ENCODE measurements at regions not wholly inside any gene's neighbourhood (a gene's known extent, or its start where the extent isn't known, plus 50 kb on each side); places are given as distances from the start of the nearest gene placed in this dataset.

- no peak for DNase-seq
These were observed 586.9 kb upstream of the NR3C2 start for GRCh38 chr4:149029056-149029651.

GRCh38 chr4:149026696-149027095 is 584.5 kb upstream of the NR3C2 start:
- DNase-seq: no peak

DNA sequence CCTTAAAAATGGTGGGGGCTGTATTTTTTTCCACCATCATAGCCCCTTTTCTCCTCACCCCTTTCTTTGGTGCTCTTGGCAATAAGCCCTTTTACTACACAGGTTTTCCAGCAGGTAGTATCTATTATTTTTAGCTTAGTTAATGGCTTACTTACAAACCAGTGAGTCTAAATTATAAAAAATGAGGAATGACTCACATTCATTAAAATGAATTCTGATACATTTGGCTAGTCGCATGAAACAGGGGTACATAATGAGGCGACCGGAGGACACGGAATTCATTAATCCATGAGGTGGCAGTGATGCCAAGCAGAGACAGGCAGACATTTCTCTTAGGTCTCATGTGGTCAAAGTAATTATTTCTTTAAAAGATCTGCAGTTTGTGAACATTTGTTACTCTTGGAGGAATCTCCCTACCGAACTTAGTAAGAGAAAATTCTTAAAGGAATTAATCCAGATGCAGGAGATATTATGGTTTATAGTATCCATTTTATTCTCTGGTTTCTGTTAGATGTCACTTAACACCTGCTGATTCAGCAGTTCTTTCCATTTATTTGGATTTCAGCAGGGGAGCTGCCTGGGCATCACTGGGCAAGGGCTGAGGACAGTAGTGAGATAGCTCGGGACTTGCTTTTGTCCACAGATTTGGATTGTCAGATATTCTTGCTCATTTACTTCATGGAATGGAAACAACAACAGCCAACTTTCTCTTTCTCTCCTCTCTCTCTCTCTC is 575.0 kb upstream of the NR3C2 start:
- no peak for DNase-seq

GRCh38 chr4:149009223-149009622 is 567.0 kb upstream of the NR3C2 start:
- no peak for DNase-seq

DNA sequence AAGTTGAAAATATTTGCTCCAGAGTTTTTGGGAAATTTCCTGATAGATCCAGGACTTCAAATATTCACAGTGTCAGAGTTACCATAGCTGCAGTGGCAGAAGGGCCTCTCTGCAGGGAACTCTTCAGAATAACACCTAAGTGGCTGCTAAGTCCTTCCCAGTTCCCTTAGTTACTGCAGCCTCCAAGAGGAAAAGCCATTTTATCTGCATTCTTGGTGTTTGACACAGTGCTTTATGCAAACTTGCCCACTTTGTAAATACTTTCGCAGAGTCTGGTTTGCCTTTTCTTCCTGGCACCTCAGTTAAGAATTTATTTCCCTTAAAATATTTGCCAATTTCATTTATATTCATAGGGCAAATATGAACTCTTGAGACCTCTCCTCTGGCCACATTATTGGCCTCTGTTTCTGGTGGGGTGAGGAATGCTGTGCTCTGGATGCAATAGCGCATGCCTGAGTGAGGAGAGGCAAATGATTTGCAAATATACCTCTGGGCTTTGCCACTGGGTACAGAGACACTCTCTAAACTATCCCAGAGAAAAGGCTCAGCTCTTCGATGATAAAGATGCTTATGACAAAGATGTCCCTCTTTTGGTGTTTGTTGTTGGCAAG is 566.3 kb upstream of the NR3C2 start:
- no peak for DNase-seq

GRCh38 chr4:149005191-149005590 is 563.0 kb upstream of the NR3C2 start:
- DNase-seq: no peak

DNA sequence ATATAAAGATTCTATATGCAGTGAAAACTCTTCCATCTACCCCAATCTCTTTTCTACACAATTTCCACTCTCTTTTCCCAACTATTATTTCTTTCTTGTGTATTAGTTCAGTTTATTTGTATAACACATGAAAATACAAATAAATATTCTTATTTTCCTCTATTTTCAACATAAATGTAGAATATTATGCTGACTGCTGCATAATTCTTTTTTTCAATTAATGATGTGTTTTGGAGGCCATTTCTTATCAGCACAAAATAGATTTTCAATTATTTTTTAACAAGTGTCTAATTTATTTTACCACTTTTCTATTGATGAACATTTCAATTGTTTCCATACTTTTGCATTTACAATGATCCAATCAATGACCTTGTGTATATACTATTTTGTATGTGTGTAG is 557.7 kb upstream of the NR3C2 start:
- no peak for DNase-seq

DNA sequence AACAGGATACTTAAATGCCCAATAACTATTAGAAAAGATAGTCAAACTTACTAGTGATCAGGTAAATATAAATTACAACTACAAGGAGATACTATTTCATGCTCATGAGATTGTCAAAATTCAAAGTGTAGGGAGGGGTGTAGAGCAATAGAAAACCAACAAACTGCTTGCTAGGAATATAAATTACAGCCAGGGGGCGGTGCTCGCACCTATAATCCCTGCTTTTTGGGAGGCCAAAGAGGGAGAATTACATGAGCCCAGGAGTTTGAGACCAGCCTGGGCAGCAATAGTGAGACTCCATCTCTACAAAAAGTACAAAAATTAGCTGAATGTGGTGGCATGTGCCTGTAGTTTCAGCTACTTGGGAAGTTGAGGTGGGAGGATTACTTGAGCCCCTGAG is 556.5 kb upstream of the NR3C2 start:
- no peak for DNase-seq

GRCh38 chr4:148986951-148987350 is 544.7 kb upstream of the NR3C2 start:
- no peak for DNase-seq

DNA sequence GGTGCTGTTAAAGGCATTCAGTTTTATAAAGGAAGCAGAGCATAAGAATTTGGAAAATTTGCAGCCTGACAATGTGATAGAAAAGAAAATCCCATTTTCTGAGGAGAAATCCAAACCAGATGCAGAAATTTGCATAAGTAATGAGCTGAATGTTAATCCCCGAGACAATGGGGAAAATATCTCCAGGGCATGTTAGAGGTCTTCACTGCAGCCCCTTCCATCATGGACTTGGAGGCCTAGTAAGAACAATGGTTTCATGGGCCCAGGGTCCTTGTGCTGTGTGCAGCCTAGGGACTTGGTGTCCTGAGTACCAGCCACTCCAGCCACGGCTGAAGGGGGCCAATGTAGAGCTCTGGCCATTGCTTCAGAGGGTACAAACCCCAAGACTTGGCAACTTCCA is 542.7 kb upstream of the NR3C2 start:
- DNase-seq: no peak

DNA sequence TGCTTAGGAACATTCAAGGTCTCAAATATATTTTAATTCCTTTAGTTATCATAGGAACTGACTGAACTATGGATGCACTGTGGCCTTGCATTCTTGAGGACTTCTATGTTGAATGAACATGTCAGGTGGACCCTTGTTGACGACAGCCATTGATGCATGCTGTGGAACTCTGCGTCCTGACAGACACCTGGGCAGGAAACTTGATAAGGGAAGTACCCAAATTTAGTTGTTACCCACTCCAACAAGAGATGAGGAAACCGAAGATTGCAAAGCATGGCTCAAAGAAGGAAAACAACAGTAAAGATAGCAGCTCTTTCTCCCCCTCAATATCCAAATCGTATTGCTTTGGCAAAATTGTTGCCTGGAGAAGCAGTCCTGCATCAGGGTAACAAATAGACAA is 540.0 kb upstream of the NR3C2 start:
- DNase-seq: no peak

DNA sequence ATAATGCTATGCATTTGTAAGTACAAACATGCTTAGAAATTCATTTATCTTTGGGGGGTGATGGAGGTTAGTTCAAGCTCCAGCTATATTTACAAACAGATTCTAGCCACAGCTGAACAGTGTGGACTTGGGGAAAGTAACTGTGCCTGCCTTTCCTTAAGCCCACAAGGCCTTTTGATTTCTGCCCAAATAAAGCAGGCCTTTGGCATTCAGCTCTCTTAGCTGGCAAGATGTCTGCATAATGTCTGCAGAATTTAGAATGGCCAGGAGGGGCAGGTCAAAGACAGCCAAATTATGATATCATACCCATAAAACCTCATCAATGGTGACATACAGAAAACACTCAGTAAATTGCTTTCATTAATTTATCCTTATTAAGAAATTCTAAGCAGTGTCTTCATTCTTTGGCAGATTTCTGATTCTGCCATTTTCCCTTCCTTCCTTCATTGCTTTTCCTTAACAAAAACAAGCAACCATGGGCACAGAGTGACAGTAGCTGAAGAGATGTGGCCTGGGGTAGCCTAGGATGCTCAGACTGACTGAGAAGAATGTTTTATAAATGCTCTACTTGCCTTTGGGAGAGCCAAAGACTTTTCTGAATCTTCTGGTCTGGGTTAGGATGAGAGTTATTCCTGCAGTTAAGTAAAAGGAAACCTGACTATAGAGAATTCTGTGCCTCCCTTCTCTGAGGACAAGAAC is 538.7 kb upstream of the NR3C2 start:
- DNase-seq: no peak

DNA sequence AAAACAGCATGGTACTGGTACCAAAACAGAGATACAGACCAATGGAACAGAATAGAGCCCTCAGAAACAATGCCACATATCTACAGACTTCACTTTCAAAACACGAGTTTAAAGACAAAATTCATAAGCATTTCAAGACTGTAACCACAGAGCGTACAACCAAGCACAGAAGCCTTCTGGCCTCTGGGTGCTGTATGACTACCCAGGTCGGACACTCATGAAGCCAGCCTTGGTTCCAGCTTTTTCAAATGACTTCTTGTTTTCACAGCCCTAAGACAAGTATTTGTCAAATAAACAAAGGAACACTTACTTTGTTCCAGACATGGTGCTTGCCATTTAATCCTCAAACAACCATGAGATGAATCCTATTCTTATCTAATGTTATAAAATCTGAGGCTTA is 536.1 kb upstream of the NR3C2 start:
- DNase-seq: no peak

DNA sequence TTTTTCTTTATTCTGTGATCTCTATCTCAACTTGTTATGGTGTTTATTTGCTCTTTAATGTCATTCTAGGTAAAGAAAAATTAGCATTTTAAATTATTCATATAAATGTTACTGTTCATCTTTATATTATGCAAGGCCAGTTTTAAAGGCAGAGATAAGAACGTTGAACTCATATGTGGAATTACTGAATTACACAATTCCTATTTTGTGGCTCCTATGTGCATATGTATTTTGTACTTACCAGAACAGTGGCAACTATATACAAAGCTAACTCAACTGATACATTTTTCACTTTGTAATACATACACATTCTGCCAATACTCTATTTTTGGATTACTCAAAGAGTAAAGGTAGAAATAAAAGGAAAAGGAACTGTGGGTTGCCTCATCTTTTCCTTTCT is 533.2 kb upstream of the NR3C2 start:
- DNase-seq: no peak

- no peak for DNase-seq
These were observed 522.9 kb upstream of the NR3C2 start for GRCh38 chr4:148965080-148965479.

GRCh38 chr4:148964456-148964855 is 522.2 kb upstream of the NR3C2 start:
- no peak for DNase-seq

DNA sequence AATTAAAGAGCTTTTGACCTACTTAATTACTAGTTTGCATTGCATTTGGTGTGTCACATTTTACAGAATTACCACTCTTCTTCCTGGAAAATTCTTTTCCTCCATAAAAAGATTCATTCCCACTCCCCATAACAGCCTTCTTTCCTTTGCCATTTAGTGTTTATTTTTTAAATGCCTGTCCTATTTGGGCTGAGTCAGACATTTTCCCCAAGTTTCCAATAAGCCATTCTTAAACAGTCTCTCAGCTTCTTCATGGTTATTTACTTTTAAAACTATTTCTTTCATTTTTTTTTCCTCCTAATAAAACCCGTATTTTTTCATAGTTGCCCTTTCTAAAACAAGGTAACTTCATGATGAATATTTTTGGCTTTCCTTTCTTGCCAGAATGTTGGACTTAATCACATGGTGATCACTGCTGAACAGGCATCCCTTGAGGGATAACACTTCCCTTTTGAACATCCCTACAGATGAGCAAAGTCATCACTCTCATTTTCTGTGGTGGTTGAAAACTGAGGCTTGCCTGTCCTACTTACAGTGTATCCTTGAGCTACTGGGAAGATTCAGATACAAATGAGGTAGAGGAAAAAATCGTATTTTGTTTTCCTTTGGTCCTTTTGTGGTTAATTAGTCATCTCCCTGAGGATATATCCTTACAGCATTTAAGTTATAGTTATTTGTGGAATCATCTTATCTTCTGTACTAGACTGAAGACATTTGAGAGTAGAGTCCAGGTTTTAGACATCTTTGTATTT is 520.5 kb upstream of the NR3C2 start:
- no peak for DNase-seq

- DNase-seq: no peak
These were observed 519.3 kb upstream of the NR3C2 start for GRCh38 chr4:148961526-148961925.

GRCh38 chr4:148958317-148958716 is 516.1 kb upstream of the NR3C2 start:
- DNase-seq: no peak

DNA sequence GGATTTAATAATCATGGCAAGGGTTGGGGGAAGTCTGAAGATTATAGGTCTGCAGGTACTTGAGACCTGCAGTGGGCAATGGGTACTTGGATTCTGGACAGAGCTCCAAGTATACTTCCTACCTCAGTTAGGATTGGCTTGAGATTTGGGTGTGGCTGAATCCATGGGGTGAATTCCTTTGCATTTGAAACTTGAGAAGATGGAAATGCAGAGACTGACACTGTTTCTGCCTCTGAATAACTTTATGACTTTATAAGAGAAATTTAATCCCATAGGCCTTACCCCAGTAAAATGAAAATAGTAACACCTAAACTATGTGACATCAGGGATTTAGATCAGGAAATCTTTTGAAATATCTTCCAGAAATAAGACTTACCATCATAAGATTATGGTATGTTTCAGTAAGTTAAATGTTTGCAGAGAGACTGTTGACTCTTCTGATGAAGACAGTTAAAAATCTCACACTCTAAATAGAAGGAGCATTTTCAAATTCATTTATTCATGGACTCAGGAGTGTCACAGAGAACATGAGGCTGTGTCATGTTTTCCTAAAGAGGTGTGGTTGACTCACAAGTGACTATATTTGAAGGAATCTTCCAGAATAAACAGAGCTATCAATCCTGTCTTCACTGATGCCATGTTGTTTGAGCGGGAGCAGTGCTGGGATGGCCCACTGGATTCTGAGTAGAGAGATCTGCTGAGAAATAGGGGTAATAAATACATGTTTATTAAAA is 513.5 kb upstream of the NR3C2 start:
- DNase-seq: no peak

- DNase-seq: no peak
These were observed 512.0 kb upstream of the NR3C2 start for GRCh38 chr4:148954011-148954749.

DNA sequence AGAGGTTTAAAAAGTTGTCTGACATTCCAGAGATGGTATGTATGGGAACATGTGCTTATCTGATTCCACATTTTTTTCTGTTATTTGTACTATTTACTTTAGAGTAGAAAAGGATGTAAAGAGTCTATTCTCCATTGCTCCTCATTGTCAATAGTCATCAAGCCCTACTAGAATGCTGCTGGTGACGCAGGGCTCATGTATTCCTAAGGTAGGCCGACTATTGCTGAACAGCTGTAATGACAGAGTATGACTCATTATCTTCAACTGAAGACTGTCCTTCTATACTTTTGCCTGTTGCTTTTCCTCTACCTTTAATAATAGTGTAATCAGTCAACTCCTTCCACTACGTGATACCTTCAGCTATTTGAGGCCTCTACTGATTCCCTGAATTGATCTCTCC is 509.1 kb upstream of the NR3C2 start:
- DNase-seq: no peak

Data from NCI-H2171 treated with DMSO at 0.1 percent for 48 hours (cell line).